Neural cell (in vitro differentiated cells): ENCODE measurements at regions not wholly inside any gene's neighbourhood (a gene's known extent, or its start where the extent isn't known, plus 50 kb on each side); places are given as distances from the start of the nearest gene placed in this dataset.

Experiments used
- EP300 ChIP-seq: fragments of 450-650 bp; conservative IDR thresholded peaks from 2 replicates; pipeline ENCODE4 v1.6.1; 2014; ENCODE audit warnings: antibody characterized with exemption, mild to moderate bottlenecking, moderate library complexity; ENCODE audit not compliant: poor library complexity, severe bottlenecking
- TF ChIP-seq, protein P1 (sequence below): fragments of 450-650 bp; IDR thresholded peaks from 2 replicates; pipeline ENCODE4 v1.5.1; 2014; ENCODE audit warnings: antibody characterized with exemption, mild to moderate bottlenecking, moderate library complexity; ENCODE audit not compliant: poor library complexity, severe bottlenecking

DNA sequence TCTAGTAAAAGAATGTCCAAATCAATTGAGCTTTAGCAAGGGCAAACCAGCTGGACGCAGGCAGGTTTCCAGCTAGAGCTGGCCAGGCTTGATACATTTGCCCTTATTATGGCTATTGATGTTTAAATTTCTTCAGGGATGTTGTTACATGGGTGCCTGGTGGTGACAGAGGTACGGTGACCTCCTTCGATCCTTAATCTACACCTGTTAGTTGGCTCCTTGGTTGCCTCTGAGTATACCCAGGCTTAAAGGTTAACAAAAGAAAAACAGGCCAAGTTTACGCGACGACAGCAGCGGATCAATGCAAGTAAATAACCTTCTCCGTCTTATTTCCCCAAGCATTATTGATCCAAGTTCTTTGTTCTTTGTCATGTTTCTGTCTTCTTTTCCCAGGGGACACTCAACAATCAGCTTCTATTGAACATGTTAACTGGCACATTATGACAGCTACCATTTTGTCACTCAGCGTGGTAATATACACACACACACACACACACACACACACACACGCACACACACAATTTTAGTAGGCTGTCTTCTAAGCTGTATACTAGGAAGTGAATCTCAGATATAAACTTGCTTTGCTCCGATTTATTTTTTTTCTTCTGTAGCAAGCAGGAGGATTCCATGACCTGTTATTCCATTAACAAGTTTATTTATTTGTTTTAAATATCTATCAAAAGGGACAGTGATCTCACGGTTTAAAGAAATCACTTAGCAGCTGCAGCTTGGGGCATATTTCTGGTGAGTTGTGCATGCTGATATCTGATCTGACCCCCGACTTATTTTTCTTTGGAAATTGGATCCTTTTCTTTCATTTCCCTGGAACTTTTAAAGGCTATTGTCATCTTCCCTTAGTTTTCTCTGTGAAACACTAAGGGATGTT is 844.7 kb downstream of the MCTP2 start:
- TF ChIP-seq, protein P1, sequence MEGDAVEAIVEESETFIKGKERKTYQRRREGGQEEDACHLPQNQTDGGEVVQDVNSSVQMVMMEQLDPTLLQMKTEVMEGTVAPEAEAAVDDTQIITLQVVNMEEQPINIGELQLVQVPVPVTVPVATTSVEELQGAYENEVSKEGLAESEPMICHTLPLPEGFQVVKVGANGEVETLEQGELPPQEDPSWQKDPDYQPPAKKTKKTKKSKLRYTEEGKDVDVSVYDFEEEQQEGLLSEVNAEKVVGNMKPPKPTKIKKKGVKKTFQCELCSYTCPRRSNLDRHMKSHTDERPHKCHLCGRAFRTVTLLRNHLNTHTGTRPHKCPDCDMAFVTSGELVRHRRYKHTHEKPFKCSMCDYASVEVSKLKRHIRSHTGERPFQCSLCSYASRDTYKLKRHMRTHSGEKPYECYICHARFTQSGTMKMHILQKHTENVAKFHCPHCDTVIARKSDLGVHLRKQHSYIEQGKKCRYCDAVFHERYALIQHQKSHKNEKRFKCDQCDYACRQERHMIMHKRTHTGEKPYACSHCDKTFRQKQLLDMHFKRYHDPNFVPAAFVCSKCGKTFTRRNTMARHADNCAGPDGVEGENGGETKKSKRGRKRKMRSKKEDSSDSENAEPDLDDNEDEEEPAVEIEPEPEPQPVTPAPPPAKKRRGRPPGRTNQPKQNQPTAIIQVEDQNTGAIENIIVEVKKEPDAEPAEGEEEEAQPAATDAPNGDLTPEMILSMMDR: no peak
- peak; percentile 48 for TF ChIP-seq EP300
